ENCODE measurements at regions not wholly inside any gene's neighbourhood (a gene's known extent, or its start where the extent isn't known, plus 50 kb on each side); places are given as distances from the start of the nearest gene placed in this dataset.

DNA sequence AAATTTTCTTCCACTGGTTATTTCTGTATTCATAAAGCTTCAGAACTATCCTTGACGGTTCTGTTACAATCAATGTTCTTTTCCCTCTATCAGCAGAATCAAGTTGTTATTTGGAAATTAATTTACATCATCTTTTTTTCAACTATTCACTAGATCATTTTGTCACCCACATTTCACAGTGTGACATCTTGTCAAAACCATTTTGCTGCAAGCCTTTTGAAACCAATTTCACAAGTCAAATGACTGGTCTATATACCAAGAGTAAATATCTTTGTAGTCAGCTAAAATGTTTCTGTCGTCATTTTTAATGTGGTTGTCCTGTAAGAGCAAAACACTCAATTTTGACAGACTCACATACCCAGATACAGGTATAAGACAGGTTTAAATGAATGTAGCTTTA, 984.3 kb upstream of the TYRP1 start:
- DNase-seq (ENCODE audit: insufficient read length, low spot score) (no peak), FAIRE-seq (no peak)
- no peak for TF ChIP-seq POLR2A (IDR thresholded peaks at IDR 0.05; ENCODE audit: low read depth, low read length)

DNA sequence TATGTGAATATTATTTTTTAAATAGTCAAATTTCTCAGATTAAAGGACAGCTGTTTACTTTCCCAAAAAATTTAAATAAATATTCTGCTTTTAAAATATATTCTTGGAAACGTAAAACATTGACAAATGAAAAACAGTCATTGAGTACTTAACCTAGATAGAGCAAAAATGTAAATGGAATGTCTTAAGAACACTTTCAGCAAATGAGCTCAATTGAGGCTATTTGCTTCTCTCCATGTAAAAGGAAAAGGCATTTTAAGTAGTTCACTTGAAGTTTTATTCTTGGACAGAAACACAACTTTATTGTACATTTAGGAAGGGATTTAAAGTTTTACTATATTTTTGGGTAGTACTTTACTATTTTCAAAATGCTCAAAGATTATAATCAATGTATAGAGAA, 983.6 kb upstream of the TYRP1 start:
- no peak for TF ChIP-seq POLR2A (IDR thresholded peaks at IDR 0.05; ENCODE audit: low read depth, low read length)
- no peak for FAIRE-seq
- DNase-seq (ENCODE audit: insufficient read length, low spot score): no peak

DNA sequence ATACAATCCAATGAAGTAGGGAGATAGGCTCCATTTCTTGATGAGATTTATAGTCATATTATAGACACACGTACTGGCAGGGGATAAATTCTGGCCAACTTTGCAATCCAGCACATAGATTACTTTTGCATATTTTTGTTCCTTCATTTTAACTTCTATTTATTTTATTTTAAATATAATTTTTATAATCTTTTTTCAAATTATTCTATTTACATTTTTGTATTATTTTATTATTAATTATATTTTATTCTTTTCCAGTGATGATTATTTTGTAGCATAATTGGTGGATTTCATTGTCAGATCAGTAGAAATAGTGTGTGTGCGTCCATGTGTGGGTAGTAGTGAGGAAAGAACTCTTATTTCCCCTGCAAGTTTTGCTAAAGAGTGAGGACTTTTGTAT, 980.1 kb upstream of the TYRP1 start:
- TF ChIP-seq POLR2A (IDR thresholded peaks at IDR 0.05; ENCODE audit: low read depth, low read length): no peak
- FAIRE-seq (no peak), DNase-seq (ENCODE audit: insufficient read length, low spot score) (no peak)

DNA sequence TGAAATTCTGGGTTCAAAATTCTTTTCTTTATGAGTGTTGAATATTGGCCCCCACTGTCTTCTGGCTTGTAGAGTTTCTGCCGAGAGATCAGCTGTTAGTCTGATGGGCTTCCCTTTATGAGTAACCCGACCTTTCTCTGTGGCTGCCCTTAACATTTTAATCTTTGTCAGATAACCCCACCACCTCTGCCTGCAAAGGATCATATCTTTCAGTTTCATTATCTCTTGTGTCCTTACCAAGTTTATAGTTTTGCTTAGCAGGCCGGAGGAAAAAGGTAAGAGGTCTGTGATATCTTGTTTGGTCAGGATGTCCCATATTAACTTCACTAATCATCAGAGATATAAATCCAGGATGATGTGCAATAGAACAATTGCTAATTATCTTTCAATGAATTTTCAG, 970.2 kb upstream of the TYRP1 start:
- no peak for TF ChIP-seq POLR2A (IDR thresholded peaks at IDR 0.05; ENCODE audit: low read depth, low read length)
- DNase-seq (ENCODE audit: insufficient read length, low spot score) (no peak), FAIRE-seq (no peak)

GRCh38 chr9:11726659-11727058, 966.5 kb upstream of the TYRP1 start:
- TF ChIP-seq POLR2A (IDR thresholded peaks at IDR 0.05; ENCODE audit: low read depth, low read length): no peak
- DNase-seq (ENCODE audit: insufficient read length, low spot score): no peak
- FAIRE-seq: no peak

DNA sequence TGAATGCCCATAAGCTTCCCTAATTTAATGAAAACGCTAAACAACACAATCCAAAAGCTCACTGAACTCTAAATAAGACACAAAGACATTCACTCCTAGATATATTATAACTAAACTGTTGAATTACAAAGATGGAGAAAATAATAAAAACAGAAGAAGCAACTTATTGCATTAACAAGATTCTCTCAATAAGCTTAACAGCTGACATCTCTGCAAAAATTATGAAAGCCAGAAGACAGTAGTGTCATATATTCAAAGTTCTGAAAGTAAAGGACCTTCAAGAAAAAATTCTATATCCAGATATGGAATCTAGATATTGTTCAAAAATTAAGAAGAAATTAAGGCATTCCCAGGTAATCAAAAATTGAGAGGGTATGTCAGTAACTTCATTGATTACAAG, 957.8 kb upstream of the TYRP1 start:
- no peak for TF ChIP-seq POLR2A (IDR thresholded peaks at IDR 0.05; ENCODE audit: low read depth, low read length)
- DNase-seq (ENCODE audit: insufficient read length, low spot score): no peak
- no peak for FAIRE-seq

GRCh38 chr9:11742471-11742870, 950.7 kb upstream of the TYRP1 start:
- no peak for DNase-seq (ENCODE audit: insufficient read length, low spot score)
- TF ChIP-seq POLR2A (IDR thresholded peaks at IDR 0.05; ENCODE audit: low read depth, low read length): no peak
- no peak for FAIRE-seq

- TF ChIP-seq POLR2A (IDR thresholded peaks at IDR 0.05; ENCODE audit: low read depth, low read length): no peak
- FAIRE-seq (no peak), DNase-seq (ENCODE audit: insufficient read length, low spot score) (no peak)
Measured at GRCh38 chr9:11743356-11743755, 949.8 kb upstream of the TYRP1 start.

GRCh38 chr9:11749396-11749795, 943.8 kb upstream of the TYRP1 start:
- FAIRE-seq: no peak
- TF ChIP-seq POLR2A (IDR thresholded peaks at IDR 0.05; ENCODE audit: low read depth, low read length): no peak

DNA sequence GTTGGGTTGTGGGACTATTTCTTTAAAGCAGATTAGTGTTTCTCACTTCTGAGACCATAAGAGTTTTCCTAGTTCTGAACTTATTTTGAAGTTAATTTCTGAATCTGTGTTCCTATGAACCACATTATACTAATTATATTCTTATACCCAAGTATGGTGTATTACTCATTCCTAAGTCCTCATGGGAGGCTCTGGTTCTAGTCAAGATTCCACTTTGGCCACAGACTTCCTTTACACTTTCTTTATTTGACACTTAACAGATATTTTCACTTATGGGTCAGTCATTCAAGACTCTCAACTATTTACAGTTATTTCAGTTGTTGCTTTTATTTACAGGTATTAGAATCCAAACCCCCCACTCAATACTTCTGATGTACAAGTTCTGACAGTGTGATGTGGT, 937.2 kb upstream of the TYRP1 start:
- TF ChIP-seq POLR2A (IDR thresholded peaks at IDR 0.05; ENCODE audit: low read depth, low read length): no peak
- DNase-seq (ENCODE audit: insufficient read length, low spot score) (no peak), FAIRE-seq (no peak)

More at GRCh38 chr9:11749396-11749795, 943.8 kb upstream of the TYRP1 start:
- no peak for DNase-seq (ENCODE audit: insufficient read length, low spot score)

DNA sequence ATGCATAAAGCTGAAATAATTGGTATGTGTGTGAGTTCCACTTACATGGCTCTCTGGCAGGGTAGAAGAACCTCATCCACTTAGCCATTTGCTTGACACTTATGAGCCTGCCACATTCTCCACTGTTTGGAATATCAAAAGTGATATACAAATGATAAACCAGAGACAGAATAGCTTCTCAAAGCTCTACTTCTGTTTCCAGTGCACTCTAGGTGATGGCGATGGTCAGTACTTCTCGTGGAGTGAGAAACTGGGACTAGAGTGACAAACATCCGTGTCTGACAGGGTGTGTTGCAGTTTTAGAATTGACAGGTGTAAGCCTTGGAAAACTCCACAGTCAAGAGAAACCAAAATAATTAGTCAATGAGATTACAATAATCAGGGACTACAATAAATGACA, 935.8 kb upstream of the TYRP1 start:
- TF ChIP-seq POLR2A (IDR thresholded peaks at IDR 0.05; ENCODE audit: low read depth, low read length): no peak
- DNase-seq (ENCODE audit: insufficient read length, low spot score): no peak
- FAIRE-seq: no peak

GRCh38 chr9:11758016-11758415, 935.2 kb upstream of the TYRP1 start:
- TF ChIP-seq POLR2A (IDR thresholded peaks at IDR 0.05; ENCODE audit: low read depth, low read length): no peak
- DNase-seq (ENCODE audit: insufficient read length, low spot score): no peak
- no peak for FAIRE-seq

DNA sequence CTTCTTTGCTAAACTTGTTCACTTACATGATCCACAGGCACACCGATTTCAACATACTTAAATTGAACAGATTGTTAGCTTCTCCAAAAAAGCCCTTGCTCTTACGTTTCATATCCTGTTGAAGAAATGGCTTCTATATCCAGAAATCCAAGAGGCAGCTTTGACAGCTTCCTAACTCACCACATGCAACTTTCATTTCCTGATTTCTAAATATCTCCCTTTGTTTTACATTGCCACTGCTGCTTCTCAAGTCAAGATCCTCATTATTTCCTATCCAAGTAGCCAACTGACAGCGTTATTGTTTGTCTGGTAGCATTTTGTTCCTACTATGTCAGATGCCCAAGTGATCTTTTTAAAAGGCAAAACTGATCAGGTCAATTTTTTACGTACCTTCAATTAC, 913.2 kb upstream of the TYRP1 start:
- FAIRE-seq (no peak), DNase-seq (ENCODE audit: insufficient read length, low spot score) (no peak)
- no peak for TF ChIP-seq POLR2A (IDR thresholded peaks at IDR 0.05; ENCODE audit: low read depth, low read length)

DNA sequence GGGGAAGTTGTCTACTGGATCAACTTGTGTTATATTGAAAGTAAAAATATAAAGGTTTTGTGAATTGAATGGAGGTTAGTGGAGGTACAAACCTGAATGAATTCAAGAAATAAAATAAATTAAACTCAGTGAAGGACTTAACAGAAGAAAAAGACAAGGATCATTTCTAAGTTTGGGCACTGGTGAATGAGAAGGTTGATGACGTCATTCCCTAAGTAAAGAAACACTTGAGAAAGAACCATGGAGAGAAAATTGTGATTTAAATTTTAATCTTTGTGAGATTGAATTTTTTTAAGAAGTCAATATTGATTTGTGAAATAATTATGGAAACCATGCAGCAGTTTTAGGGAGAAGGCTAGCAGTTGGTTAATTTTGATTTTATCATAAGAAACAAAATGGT, 900.3 kb upstream of the TYRP1 start:
- TF ChIP-seq POLR2A (IDR thresholded peaks at IDR 0.05; ENCODE audit: low read depth, low read length): no peak
- FAIRE-seq (no peak), DNase-seq (ENCODE audit: insufficient read length, low spot score) (no peak)

- FAIRE-seq (no peak), DNase-seq (ENCODE audit: insufficient read length, low spot score) (no peak)
- TF ChIP-seq POLR2A (IDR thresholded peaks at IDR 0.05; ENCODE audit: low read depth, low read length): no peak
Measured at GRCh38 chr9:11794984-11795383, 898.2 kb upstream of the TYRP1 start.

- FAIRE-seq (no peak), DNase-seq (ENCODE audit: insufficient read length, low spot score) (no peak)
- no peak for TF ChIP-seq POLR2A (IDR thresholded peaks at IDR 0.05; ENCODE audit: low read depth, low read length)
Measured at GRCh38 chr9:11805969-11806368, 887.2 kb upstream of the TYRP1 start.

All from H54 (cell line).